HCT116 (cell line): ENCODE measurements at regions not wholly inside any gene's neighbourhood (a gene's known extent, or its start where the extent isn't known, plus 50 kb on each side); places are given as distances from the start of the nearest gene placed in this dataset.

Experiments used
- ATAC-seq: fragments of 200-7000 bp; cut with Tn5 transposase; 2 replicates; pipeline ENCODE4 v1.9.1; 2020; ENCODE audit warnings: mild to moderate bottlenecking, moderate library complexity
- BruUV-seq: library from RNA; stranded (reverse); fragments of 400-500 nt; replicated peaks from 2 replicates; lab custom pipeline; 2021; lab: Mats Ljungman, UMichigan
- CTCF ChIA-PET: fragments of 300-600 bp; sonication (Branson Sonifier 250); formaldehyde crosslinking; loops from one replicate; lab custom pipeline; 2021; ENCODE audit warnings: antibody characterized with exemption; lab: Charles Lee
- POLR2A ChIA-PET: fragments of 300-600, 350-600 bp; sonication (Branson Sonifier 250); formaldehyde crosslinking; loops from one replicate; lab custom pipeline; 2021; ENCODE audit warnings: antibody characterized with exemption; lab: Charles Lee
- RAD21 ChIA-PET, 2 experiments: fragments of 300-600 bp; sonication (Branson Sonifier 250); formaldehyde crosslinking; loops; one replicate each; lab custom pipeline; 2023; ENCODE audit warnings: low total read pairs in 2 of 2; ENCODE audit not compliant: uncharacterized antibody in 2 of 2, unreplicated experiment in 2 of 2, low non-redundant PET in 1 of 2; lab: Charles Lee
- DNase-seq: peaks from one replicate; pipeline ENCODE4 v3.0.0-alpha.2; 2010; ENCODE audit warnings: low read depth, low spot score
- H2AFZ ChIP-seq: fragments of 200-600 bp; shearing (Covaris generic), sonication (generic); 2 replicates; pipeline ENCODE4 v1.6.1; 2017; ENCODE audit warnings: low read depth, mixed run types, mixed read lengths, antibody characterized with exemption, low read length; ENCODE audit not compliant: poor library complexity, severe bottlenecking
- H3K27ac ChIP-seq: 2 replicates; pipeline ENCODE4 v1.5.1; 2012; ENCODE audit warnings: low read depth, low read length
- H3K27me3 ChIP-seq: fragments of 200-600 bp; sonication (generic); 2 replicates; pipeline ENCODE4 v1.6.1; 2016; ENCODE audit warnings: mixed run types, low read length, mixed read lengths; ENCODE audit not compliant: insufficient read depth
- H3K36me3 ChIP-seq, 2 experiments: fragments of 200-500 bp in 1 of 2; fragments of 200-600 bp in 1 of 2; sonication (Bioruptor generic) in 1 of 2; sonication (generic) in 1 of 2; 2 replicates each; pipeline versions ENCODE4 v1.5.1 to v1.6.1; 2014 to 2016; ENCODE audit warnings: low read length in 2 of 2, inconsistent platforms in 1 of 2, mixed read lengths in 1 of 2, mixed run types in 1 of 2; ENCODE audit not compliant: insufficient read depth in 2 of 2, control insufficient read depth in 1 of 2
- H3K4me1 ChIP-seq, 2 experiments: fragments of 200-600 bp in 1 of 2; sonication (generic) in 1 of 2; 2 replicates each; pipeline versions ENCODE4 v1.5.1 to v1.6.1; 2012 to 2017; ENCODE audit warnings: low read length in 2 of 2, inconsistent platforms in 1 of 2, mild to moderate bottlenecking in 1 of 2, mixed read lengths in 1 of 2, mixed run types in 1 of 2, moderate library complexity in 1 of 2; ENCODE audit not compliant: insufficient read depth in 2 of 2, control insufficient read depth in 1 of 2
- H3K4me2 ChIP-seq: fragments of 200-600 bp; sonication (generic); 2 replicates; pipeline ENCODE4 v1.6.1; 2017; ENCODE audit warnings: mixed run types, low read length, mixed read lengths
- H3K4me3 ChIP-seq, 2 experiments: fragments of 200-600 bp in 1 of 2; sonication (generic) in 1 of 2; replicated peaks in 1 of 2; 2 replicates each; pipeline ENCODE4 v1.5.1; 2011 to 2016; ENCODE audit warnings: low read length in 2 of 2, control low read depth in 1 of 2, low read depth in 1 of 2, mild to moderate bottlenecking in 1 of 2, mixed read lengths in 1 of 2, mixed run types in 1 of 2
- H3K79me2 ChIP-seq: fragments of 200-600 bp; sonication (generic); 2 replicates; pipeline ENCODE4 v1.6.1; 2017; ENCODE audit warnings: mild to moderate bottlenecking, mixed run types, low read length, moderate library complexity, mixed read lengths; ENCODE audit not compliant: insufficient read depth
- H3K9ac ChIP-seq: fragments of 200-600 bp; sonication (generic); 2 replicates; pipeline ENCODE4 v1.6.1; 2016; ENCODE audit warnings: low read length, mixed read lengths
- H3K9me2 ChIP-seq: fragments of 200-600 bp; sonication (generic), shearing (Covaris generic); 2 replicates; pipeline ENCODE4 v1.6.1; 2017; ENCODE audit warnings: mixed run types, mild to moderate bottlenecking, moderate library complexity; ENCODE audit not compliant: insufficient read depth
- H3K9me3 ChIP-seq, 2 experiments: fragments of 200-500 bp in 1 of 2; fragments of 200-600 bp in 1 of 2; sonication (Bioruptor generic) in 1 of 2; sonication (generic) in 1 of 2; 2 replicates each; pipeline ENCODE4 v1.6.1; 2014 to 2017; ENCODE audit warnings: low read length in 2 of 2, mixed read lengths in 2 of 2, inconsistent platforms in 1 of 2, low read depth in 1 of 2, mild to moderate bottlenecking in 1 of 2, mixed run types in 1 of 2, moderate library complexity in 1 of 2; ENCODE audit not compliant: control insufficient read depth in 1 of 2, insufficient read depth in 1 of 2
- H4K20me1 ChIP-seq: fragments of 200-600 bp; sonication (generic), shearing (Covaris generic); 2 replicates; pipeline ENCODE4 v1.6.1; 2017; ENCODE audit warnings: mixed run types, mild to moderate bottlenecking, moderate library complexity; ENCODE audit not compliant: insufficient read depth
- CBX3 ChIP-seq: IDR thresholded peaks from 2 replicates; pipeline ENCODE4 v1.6.1; 2012; ENCODE audit warnings: low read depth
- CEBPB ChIP-seq: IDR thresholded peaks from 2 replicates; pipeline ENCODE4 v1.6.1; 2012; ENCODE audit warnings: low read depth
- EZH2 ChIP-seq: fragments of 200-600 bp; sonication (generic); IDR thresholded peaks from 2 replicates; pipeline ENCODE4 v1.6.1; 2017; ENCODE audit warnings: antibody characterized with exemption, mixed run types
- EZH2phosphoT487 ChIP-seq: fragments of 200-600 bp; IDR thresholded peaks from 2 replicates; pipeline ENCODE4 v1.6.1; 2018; ENCODE audit warnings: antibody characterized with exemption, borderline replicate concordance
- FOSL1 ChIP-seq: IDR thresholded peaks from 2 replicates; pipeline ENCODE4 v1.6.1; 2012; ENCODE audit warnings: low read depth
- JUND ChIP-seq: IDR thresholded peaks from 2 replicates; pipeline ENCODE4 v1.6.1; 2012
- MAX ChIP-seq: IDR thresholded peaks from 2 replicates; pipeline ENCODE4 v1.6.1; 2012
- POLR2A ChIP-seq: IDR thresholded peaks from 2 replicates; pipeline ENCODE4 v1.7.0; 2011; ENCODE audit warnings: borderline replicate concordance; ENCODE audit not compliant: insufficient read depth, insufficient read length; ENCODE audit errors: extremely low read depth
- POLR2AphosphoS5 ChIP-seq: IDR thresholded peaks from 2 replicates; pipeline ENCODE4 v1.6.1; 2011; ENCODE audit warnings: mild to moderate bottlenecking, low read depth, low read length, moderate library complexity
- RAD21 ChIP-seq: IDR thresholded peaks from 2 replicates; pipeline ENCODE4 v1.6.1; 2012; ENCODE audit warnings: low read depth, mild to moderate bottlenecking
- REST ChIP-seq: IDR thresholded peaks from 2 replicates; pipeline ENCODE4 v1.6.1; 2012; ENCODE audit warnings: low read depth
- SP1 ChIP-seq: IDR thresholded peaks from 2 replicates; pipeline ENCODE4 v1.6.1; 2012; ENCODE audit warnings: low read depth
- SRF ChIP-seq: IDR thresholded peaks from 2 replicates; pipeline ENCODE4 v1.6.1; 2012; ENCODE audit warnings: low read depth
- ZBTB33 ChIP-seq: IDR thresholded peaks from 2 replicates; pipeline ENCODE4 v1.6.1; 2011; ENCODE audit warnings: mild to moderate bottlenecking, low read length, moderate library complexity; ENCODE audit not compliant: insufficient replicate concordance; ENCODE audit errors: extremely low read depth
- ZNF274 ChIP-seq: fragments of 200-500 bp; sonication (Bioruptor generic); IDR thresholded peaks from 2 replicates; pipeline ENCODE4 v1.6.1; 2014; ENCODE audit warnings: mild to moderate bottlenecking, low read depth, low read length, inconsistent platforms
- intact Hi-C: fragments of 100-400 bp; cut with micrococcal nuclease; formaldehyde crosslinking; loops from 2 replicates; pipeline ENCODE4 v1.10.0; 2022

- TF ChIP-seq SRF (no peak), ZBTB33 (no peak)
Measured at GRCh38 chr2:41448221-41448620, 599.6 kb upstream of the PKDCC start (continued).

DNA sequence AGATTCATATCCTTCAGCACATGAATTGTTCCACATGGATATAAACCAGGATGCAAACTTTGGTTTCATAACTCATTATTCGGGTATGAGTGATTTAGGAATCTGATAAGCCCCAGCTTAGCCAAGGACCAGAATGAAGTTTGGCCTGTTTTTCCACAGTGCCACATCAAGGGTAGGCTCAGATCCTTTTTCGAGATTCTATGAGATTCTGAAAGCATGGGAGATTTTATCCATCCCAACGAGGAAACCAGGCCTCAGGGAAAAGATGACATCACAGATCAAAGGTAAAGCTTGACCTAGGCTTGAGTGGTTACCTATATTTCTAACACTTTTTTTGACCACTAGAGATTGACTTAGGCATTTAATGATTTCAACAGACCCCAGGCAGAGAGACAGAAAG, 590.8 kb upstream of the PKDCC start:
- no peaks in the 10 kb centered on the region for H4K20me1 ChIP-seq
- RAD21 ChIA-PET, result no interaction called here
- intact Hi-C loops, result no loop called here

DNA sequence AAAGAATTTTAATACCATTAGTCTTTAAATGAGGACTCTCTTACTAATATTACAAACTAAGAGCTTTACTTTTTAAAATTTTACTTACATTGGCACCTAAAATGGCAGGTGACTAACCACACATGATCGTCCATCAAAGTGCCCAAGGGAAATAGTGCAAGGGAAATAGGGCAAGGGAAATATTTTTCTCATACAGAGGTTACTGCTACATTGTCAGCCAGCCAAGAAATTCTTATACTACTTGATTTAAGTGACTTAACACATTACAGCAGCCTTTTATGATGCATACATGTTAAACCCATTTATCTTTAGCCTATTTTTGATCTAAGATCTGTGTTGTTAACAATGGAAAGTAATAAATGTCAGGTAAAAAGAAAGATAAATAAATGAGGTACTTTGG, 587.2 kb upstream of the PKDCC start:
- no peaks in the 10 kb centered on the region for H3K4me1 ChIP-seq
- ChIA-PET RAD21 (no interaction called here), POLR2A (no interaction called here), CTCF (no interaction called here)
- H3K27me3 ChIP-seq, result no peaks in the 10 kb centered on the region
- no peak for DNase-seq
- no peak overlapping the region for H3K27ac ChIP-seq
- ATAC-seq, result no peak
- no peak overlapping the region for H3K4me2 ChIP-seq
- intact Hi-C loops, result no loop called here
- no peaks in the 10 kb centered on the region for H3K79me2 ChIP-seq
- H3K9me2 ChIP-seq, result no peaks in the 10 kb centered on the region
- H3K9me3 ChIP-seq, result 0 out of 4 replicates have a peak, but pooled peaks cover 0 to 3% of the 10 kb centered on the region in 2 experiments
- no peak overlapping the region for H3K9ac ChIP-seq
- H3K36me3 ChIP-seq, result no peaks in the 10 kb centered on the region
- no peak overlapping the region for H3K4me3 ChIP-seq
- no TSS peak for BruUV-seq
- H4K20me1 ChIP-seq, result no peaks in the 10 kb centered on the region
- no peak overlapping the region for H2AFZ ChIP-seq
- TF ChIP-seq POLR2AphosphoS5, result no peak
- TF ChIP-seq EZH2phosphoT487, result no peak
- no peak for TF ChIP-seq SP1
- TF ChIP-seq POLR2A, result no peak
- no peak for TF ChIP-seq MAX
- TF ChIP-seq REST, result no peak
- TF ChIP-seq RAD21, result no peak
- no peak for TF ChIP-seq ZBTB33

More for the DNA sequence above, 590.8 kb upstream of the PKDCC start:
- DNase-seq, result no peak
- no TSS peak for BruUV-seq
- Histone ChIP-seq H3K4me3 (no peak overlapping the region), H3K36me3 (no peaks in the 10 kb centered on the region), H3K4me1 (no peaks in the 10 kb centered on the region), H3K79me2 (no peaks in the 10 kb centered on the region), H3K27me3 (no peaks in the 10 kb centered on the region), H3K4me2 (no peak overlapping the region), H3K9me3 (peaks cover 0 to 3% of the 10 kb centered on the region in 2 experiments; a peak in 1 of 4 replicates), H3K9ac (no peak overlapping the region), H2AFZ (no peak overlapping the region), H3K9me2 (no peaks in the 10 kb centered on the region), H3K27ac (no peak overlapping the region)
- TF ChIP-seq CBX3, result no peak
- no peak for TF ChIP-seq EZH2
- no peak for TF ChIP-seq FOSL1
- no peak for TF ChIP-seq JUND
- TF ChIP-seq CEBPB, result no peak
- TF ChIP-seq ZNF274, result no peak
- ChIA-PET CTCF (no interaction called here), POLR2A (no interaction called here)
- no peak for ATAC-seq
